Tibial nerve (tissue), 4 donors: ENCODE measurements at regions not wholly inside any gene's neighbourhood (a gene's known extent, or its start where the extent isn't known, plus 50 kb on each side); places are given as distances from the start of the nearest gene placed in this dataset.

Experiments
- DNase-seq, 2 donors: peaks; one replicate each; pipeline ENCODE4 v3.0.0-alpha.2; 2019; ENCODE audit warnings: low spot score in 2 of 2
- H3K27ac ChIP-seq, 4 donors: fragments of 200-600 bp; sonication (generic) in 3 of 4; one replicate each; pipeline ENCODE4 v1.5.1; 2017 to 2019; ENCODE audit warnings: mild to moderate bottlenecking in 1 of 4
- H3K27me3 ChIP-seq, 2 donors: fragments of 200-600 bp; sonication (generic) in 1 of 2; one replicate each; pipeline versions ENCODE4 v1.5.1 to v1.6.0; 2017 to 2019
- H3K36me3 ChIP-seq, 3 donors: fragments of 200-600 bp; sonication (generic); one replicate each; pipeline ENCODE4 v1.5.1; 2018 to 2019
- H3K4me1 ChIP-seq, 4 donors: fragments of 200-600 bp; sonication (generic) in 3 of 4; one replicate each; pipeline ENCODE4 v1.5.1; 2017 to 2019
- H3K4me3 ChIP-seq, 4 donors: fragments of 200-600 bp; sonication (generic) in 3 of 4; one replicate each; pipeline ENCODE4 v1.5.1; 2017 to 2019; ENCODE audit warnings: mild to moderate bottlenecking in 1 of 4, moderate library complexity in 1 of 4
- H3K9me3 ChIP-seq, 4 donors: fragments of 200-600 bp; sonication (generic) in 3 of 4; one replicate each; pipeline ENCODE4 v1.5.1; 2017 to 2019
- EP300 ChIP-seq, 2 donors: sonication (generic); formaldehyde crosslinking; IDR thresholded peaks; one replicate each; pipeline ENCODE4 v1.6.1; 2017; ENCODE audit warnings: antibody characterized with exemption in 2 of 2, mild to moderate bottlenecking in 1 of 2
- POLR2A ChIP-seq, 2 donors: fragments of 450-650 bp; IDR thresholded peaks; one replicate each; pipeline ENCODE4 v1.6.1; 2017; ENCODE audit warnings: antibody characterized with exemption in 2 of 2, mild to moderate bottlenecking in 2 of 2, moderate library complexity in 2 of 2
- WGBS, 2 donors: methylation state at CpG; one replicate each; pipeline ENCODE4 v1.1.5; 2018; 5-methylcytosine and 5-hydroxymethylcytosine counted together
- TF ChIP-seq, protein P1 (sequence below), 5 experiments: fragments of 200-600 bp in 3 of 5; fragments of 450-650 bp in 2 of 5; sonication (generic) in 3 of 5; IDR thresholded peaks; one replicate each; pipeline ENCODE4 v1.5.1; 2016 to 2019; ENCODE audit warnings: antibody characterized with exemption in 5 of 5, mild to moderate bottlenecking in 3 of 5, moderate library complexity in 2 of 5

- 86 to 91% methylated on average over 2 of the region's 2 CpGs for WGBS, 2 donors
- TF ChIP-seq POLR2A (IDR thresholded peaks at IDR 0.05) (no peak), EP300 (IDR thresholded peaks at IDR 0.05) (no peak)
- TF ChIP-seq, protein P1, sequence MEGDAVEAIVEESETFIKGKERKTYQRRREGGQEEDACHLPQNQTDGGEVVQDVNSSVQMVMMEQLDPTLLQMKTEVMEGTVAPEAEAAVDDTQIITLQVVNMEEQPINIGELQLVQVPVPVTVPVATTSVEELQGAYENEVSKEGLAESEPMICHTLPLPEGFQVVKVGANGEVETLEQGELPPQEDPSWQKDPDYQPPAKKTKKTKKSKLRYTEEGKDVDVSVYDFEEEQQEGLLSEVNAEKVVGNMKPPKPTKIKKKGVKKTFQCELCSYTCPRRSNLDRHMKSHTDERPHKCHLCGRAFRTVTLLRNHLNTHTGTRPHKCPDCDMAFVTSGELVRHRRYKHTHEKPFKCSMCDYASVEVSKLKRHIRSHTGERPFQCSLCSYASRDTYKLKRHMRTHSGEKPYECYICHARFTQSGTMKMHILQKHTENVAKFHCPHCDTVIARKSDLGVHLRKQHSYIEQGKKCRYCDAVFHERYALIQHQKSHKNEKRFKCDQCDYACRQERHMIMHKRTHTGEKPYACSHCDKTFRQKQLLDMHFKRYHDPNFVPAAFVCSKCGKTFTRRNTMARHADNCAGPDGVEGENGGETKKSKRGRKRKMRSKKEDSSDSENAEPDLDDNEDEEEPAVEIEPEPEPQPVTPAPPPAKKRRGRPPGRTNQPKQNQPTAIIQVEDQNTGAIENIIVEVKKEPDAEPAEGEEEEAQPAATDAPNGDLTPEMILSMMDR (IDR thresholded peaks at IDR 0.05) = no peak
- Histone ChIP-seq H3K9me3 (peaks cover 0 to 34% (median 7%) of the 10 kb centered on the region in 4 donors), H3K36me3 (no peaks in the 10 kb centered on the region), H3K4me1 (no peaks in the 10 kb centered on the region), H3K27me3 (no peaks in the 10 kb centered on the region), H3K4me3 (no peak overlapping the region), H3K27ac (no peak overlapping the region)
- no peak for DNase-seq
These were observed 235.3 kb downstream of the BUB3 start for GRCh38 chr10:123389520-123389919.

DNA sequence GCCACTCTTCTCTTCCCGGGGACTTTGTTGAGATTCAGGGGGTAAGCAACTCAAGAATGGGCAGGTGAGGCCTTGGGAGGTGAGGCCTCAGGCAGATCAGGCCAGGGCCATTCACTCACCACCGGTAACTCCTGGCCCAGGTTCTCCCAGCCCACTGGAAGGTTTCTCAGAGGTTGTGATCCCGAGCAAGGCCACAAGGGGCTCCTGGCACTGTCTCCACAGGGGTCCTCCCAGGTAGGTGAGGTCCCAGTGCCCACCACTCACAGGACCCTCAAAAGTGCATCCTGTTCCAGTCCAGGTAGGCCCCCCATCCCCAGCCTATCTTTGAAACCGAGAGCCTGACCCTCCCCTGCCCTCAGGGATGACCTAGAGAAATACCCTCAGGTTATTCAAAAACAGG lies 236.1 kb downstream of the BUB3 start:
- Histone ChIP-seq H3K27ac (no peak overlapping the region), H3K36me3 (no peaks in the 10 kb centered on the region), H3K27me3 (no peaks in the 10 kb centered on the region), H3K4me1 (no peaks in the 10 kb centered on the region), H3K4me3 (no peak overlapping the region), H3K9me3 (peaks cover 0 to 26% (median 6%) of the 10 kb centered on the region in 4 donors)
- 69 to 91% methylated on average over 2 to 4 of the region's 4 CpGs for WGBS, 2 donors
- no peak for TF ChIP-seq POLR2A (IDR thresholded peaks at IDR 0.05)
- TF ChIP-seq, protein P1 (IDR thresholded peaks at IDR 0.05) = no peak
- no peak for TF ChIP-seq EP300 (IDR thresholded peaks at IDR 0.05)
- no peak for DNase-seq

DNA sequence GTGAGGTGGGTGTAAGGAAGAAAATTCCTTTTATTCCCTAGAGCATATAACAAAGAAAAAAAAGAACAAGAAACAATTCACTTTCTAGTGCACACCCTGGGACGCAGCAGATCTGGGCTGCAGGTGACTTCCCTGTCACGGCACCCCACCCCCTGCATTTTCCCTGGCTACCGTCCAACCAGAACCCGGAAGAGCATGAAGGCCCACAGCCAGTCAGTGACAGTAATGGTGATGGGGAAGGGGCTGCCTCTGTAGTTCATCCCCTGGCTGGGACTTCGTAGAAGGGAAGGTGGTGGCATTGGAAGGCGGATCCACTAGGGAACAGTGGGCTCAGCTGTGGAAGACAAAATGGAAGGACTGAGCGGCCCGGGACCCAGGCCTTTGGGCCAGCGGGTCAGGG lies 236.7 kb downstream of the BUB3 start:
- WGBS, 2 donors = 85 to 86% methylated on average over 9 of the region's 9 CpGs
- TF ChIP-seq, protein P1 (IDR thresholded peaks at IDR 0.05) = no peak
- TF ChIP-seq POLR2A (IDR thresholded peaks at IDR 0.05) = no peak
- no peak for TF ChIP-seq EP300 (IDR thresholded peaks at IDR 0.05)
- DNase-seq = no peak
- H3K4me1 ChIP-seq = no peaks in the 10 kb centered on the region
- H3K9me3 ChIP-seq = peaks cover 0 to 21% (median 3%) of the 10 kb centered on the region in 4 donors
- H3K27me3 ChIP-seq = no peaks in the 10 kb centered on the region
- H3K36me3 ChIP-seq = no peaks in the 10 kb centered on the region
- no peak overlapping the region for H3K27ac ChIP-seq
- H3K4me3 ChIP-seq = no peak overlapping the region

- Histone ChIP-seq H3K27ac (no peak overlapping the region), H3K27me3 (no peaks in the 10 kb centered on the region), H3K9me3 (peaks cover 0 to 17% (median 0%) of the 10 kb centered on the region in 4 donors), H3K4me1 (no peaks in the 10 kb centered on the region), H3K36me3 (no peaks in the 10 kb centered on the region), H3K4me3 (no peak overlapping the region)
- no peak for DNase-seq
- TF ChIP-seq EP300 (IDR thresholded peaks at IDR 0.05) (no peak), POLR2A (IDR thresholded peaks at IDR 0.05) (no peak)
- TF ChIP-seq, protein P1 (IDR thresholded peaks at IDR 0.05) = no peak
- 65% methylated on average over 15 of the region's 15 CpGs for WGBS, 2 donors
These were observed 237.2 kb downstream of the BUB3 start for GRCh38 chr10:123391275-123392028.

DNA sequence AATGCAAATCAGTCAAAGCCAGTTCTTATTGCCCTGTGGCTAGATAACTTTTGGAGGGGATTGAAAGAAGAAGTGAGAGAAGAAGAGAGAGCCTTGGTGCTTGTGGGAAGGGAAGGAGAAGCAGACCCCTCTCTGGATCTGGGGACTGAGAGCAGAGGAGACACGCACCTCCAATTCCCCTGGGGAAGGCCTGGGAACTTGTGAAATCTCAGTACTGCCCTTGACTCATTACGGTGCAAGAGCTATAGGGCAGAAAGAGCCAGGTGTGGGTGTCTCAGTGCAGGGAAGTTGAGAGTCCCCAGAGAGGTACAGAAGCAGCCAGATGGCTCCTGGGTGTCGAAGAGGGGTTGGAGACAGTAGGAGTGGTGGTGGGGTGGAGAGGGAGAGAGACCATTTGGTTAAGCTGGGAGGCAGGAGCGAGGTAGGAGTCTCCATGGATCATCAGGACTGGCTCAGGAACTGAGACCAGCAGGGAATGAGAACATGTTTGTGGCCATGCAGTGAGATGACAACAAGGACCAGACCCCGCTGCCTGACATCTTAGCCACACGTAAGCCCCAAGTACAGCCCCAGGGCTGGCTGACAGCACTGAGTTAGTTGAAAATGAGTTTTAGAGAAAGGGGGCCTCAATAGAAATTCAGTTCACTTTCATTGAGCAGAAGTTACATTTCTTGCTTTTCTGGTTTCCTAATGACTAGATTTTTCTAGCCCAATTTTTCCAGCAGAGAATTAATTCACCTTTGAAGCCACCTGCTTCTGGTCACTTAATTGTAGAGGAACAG lies 238.2 kb downstream of the BUB3 start:
- Histone ChIP-seq H3K4me3 (no peak overlapping the region), H3K4me1 (no peaks in the 10 kb centered on the region), H3K27ac (no peak overlapping the region), H3K27me3 (no peaks in the 10 kb centered on the region), H3K36me3 (no peaks in the 10 kb centered on the region), H3K9me3 (peaks cover 0 to 9% (median 0%) of the 10 kb centered on the region in 4 donors)
- 70 to 73% methylated on average over 6 of the region's 6 CpGs for whole genome bisulfite sequencing, 2 donors
- TF ChIP-seq POLR2A (IDR thresholded peaks at IDR 0.05) = no peak
- TF ChIP-seq, protein P1 (IDR thresholded peaks at IDR 0.05) = no peak
- no peak for TF ChIP-seq EP300 (IDR thresholded peaks at IDR 0.05)
- DNase-seq = no peak
